Esophagus squamous epithelium (tissue), 5 donors: ENCODE measurements at regions not wholly inside any gene's neighbourhood (a gene's known extent, or its start where the extent isn't known, plus 50 kb on each side); places are given as distances from the start of the nearest gene placed in this dataset.

Experiments
- DNase-seq: peaks from one replicate; lab custom pipeline; 2025; lab: John Stamatoyannopoulos, UW
- H3K27ac ChIP-seq, 4 donors: fragments of 200-600 bp; sonication (generic); one replicate each; pipeline ENCODE4 v1.5.1; 2016 to 2019; ENCODE audit warnings: mild to moderate bottlenecking in 1 of 4
- H3K27me3 ChIP-seq, 4 donors: fragments of 200-600 bp; sonication (generic); 1 replicate in 3 of 4; 2 replicates in 1 of 4; pipeline versions ENCODE4 v1.5.1 to v1.6.0; 2017 to 2021; ENCODE audit warnings: antibody characterized with exemption in 1 of 4
- H3K36me3 ChIP-seq, 3 donors: fragments of 200-600 bp; sonication (generic); one replicate each; pipeline ENCODE4 v1.5.1; 2016 to 2019
- H3K4me1 ChIP-seq, 3 donors: fragments of 200-600 bp; sonication (generic); one replicate each; pipeline ENCODE4 v1.5.1; 2017 to 2019
- H3K4me3 ChIP-seq, 4 donors: fragments of 200-600 bp; sonication (generic); 1 replicate in 3 of 4; 2 replicates in 1 of 4; pipeline ENCODE4 v1.5.1; 2016 to 2019; ENCODE audit warnings: mild to moderate bottlenecking in 2 of 4, moderate library complexity in 1 of 4
- H3K9me3 ChIP-seq, 3 donors: fragments of 200-600 bp; sonication (generic); one replicate each; pipeline ENCODE4 v1.5.1; 2016 to 2019
- POLR2A ChIP-seq, 4 donors: fragments of 450-650 bp; IDR thresholded peaks; one replicate each; pipeline ENCODE4 v1.6.1; 2017; ENCODE audit warnings: antibody characterized with exemption in 4 of 4, mild to moderate bottlenecking in 4 of 4, moderate library complexity in 3 of 4
- WGBS, 2 donors: methylation state at CpG; one replicate each; pipeline ENCODE4 v1.1.5; 2018; 5-methylcytosine and 5-hydroxymethylcytosine counted together
- intact Hi-C: fragments of 100-400 bp; cut with DNase I; formaldehyde crosslinking; loops from one replicate; pipeline ENCODE4 v1.15.0; 2022
- TF ChIP-seq, protein P1 (sequence below), 6 experiments: fragments of 450-650 bp in 4 of 6; fragments of 200-600 bp in 2 of 6; sonication (generic) in 2 of 6; IDR thresholded peaks; one replicate each; pipeline ENCODE4 v1.5.1; 2016 to 2019; ENCODE audit warnings: antibody characterized with exemption in 6 of 6, mild to moderate bottlenecking in 4 of 6, moderate library complexity in 4 of 6
- donor health status: DM: yes; HTN: yes; CAD: no.

DNA sequence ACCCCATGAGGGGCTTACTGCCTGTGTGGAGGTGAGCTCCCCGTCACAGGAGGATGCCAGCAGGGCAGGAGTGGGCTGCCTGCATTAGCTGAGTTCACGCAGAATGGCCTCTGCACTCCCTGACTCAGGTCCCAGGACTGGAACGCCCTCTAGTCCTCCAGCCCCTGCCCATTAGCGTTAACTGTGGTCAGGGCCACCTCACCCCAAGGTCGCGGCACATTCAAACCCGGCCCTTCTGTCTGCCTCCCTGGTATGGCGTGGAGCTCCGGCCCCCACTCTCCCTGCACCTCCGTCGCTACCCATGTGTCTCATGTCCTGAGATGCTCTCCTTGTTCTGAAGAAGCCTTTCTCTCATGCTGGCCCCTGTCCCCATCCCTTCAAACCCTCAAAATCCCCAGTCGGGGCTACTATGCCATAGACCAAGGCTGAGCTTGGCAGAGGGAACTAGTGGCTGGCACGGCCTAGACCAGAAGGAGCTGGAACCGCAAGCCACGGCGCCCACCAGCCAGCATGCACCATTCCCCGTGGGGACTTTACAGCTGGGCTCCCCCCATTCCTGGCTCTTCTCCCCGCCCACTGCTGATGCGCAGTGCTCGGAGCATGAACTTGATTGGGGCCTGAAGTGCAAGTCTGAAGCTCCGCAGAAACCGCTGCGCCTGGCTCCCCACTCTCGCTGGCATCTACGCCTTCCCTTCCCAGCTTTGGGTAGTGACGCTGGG lies 79.5 kb upstream of the RTL6 start:
- Histone ChIP-seq H3K9me3 (no peaks in the 10 kb centered on the region), H3K4me3 (no peak overlapping the region), H3K36me3 (no peaks in the 10 kb centered on the region), H3K27ac (no peak overlapping the region), H3K27me3 (peaks cover 0 to 68% (median 0%) of the 10 kb centered on the region in 4 donors), H3K4me1 (peaks cover 9 to 28% (median 19%) of the 10 kb centered on the region in 3 donors)
- WGBS, 2 donors: 95% methylated on average over 7 to 22 of the region's 26 CpGs
- no peak for TF ChIP-seq POLR2A (IDR thresholded peaks at IDR 0.05)
- TF ChIP-seq, protein P1, sequence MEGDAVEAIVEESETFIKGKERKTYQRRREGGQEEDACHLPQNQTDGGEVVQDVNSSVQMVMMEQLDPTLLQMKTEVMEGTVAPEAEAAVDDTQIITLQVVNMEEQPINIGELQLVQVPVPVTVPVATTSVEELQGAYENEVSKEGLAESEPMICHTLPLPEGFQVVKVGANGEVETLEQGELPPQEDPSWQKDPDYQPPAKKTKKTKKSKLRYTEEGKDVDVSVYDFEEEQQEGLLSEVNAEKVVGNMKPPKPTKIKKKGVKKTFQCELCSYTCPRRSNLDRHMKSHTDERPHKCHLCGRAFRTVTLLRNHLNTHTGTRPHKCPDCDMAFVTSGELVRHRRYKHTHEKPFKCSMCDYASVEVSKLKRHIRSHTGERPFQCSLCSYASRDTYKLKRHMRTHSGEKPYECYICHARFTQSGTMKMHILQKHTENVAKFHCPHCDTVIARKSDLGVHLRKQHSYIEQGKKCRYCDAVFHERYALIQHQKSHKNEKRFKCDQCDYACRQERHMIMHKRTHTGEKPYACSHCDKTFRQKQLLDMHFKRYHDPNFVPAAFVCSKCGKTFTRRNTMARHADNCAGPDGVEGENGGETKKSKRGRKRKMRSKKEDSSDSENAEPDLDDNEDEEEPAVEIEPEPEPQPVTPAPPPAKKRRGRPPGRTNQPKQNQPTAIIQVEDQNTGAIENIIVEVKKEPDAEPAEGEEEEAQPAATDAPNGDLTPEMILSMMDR (IDR thresholded peaks at IDR 0.05): no peak
- DNase-seq: no peak
- intact Hi-C loops: no loop called here

GRCh38 chr22:44576311-44577260 lies 78.6 kb upstream of the RTL6 start:
- WGBS, 2 donors: 72 to 75% methylated on average over 9 to 11 of the region's 15 CpGs
- intact Hi-C loops: no loop called here
- TF ChIP-seq POLR2A (IDR thresholded peaks at IDR 0.05): no peak
- TF ChIP-seq, protein P1 (IDR thresholded peaks at IDR 0.05): no peak
- Histone ChIP-seq H3K4me1 (peaks cover 9 to 30% (median 19%) of the 10 kb centered on the region in 3 donors), H3K27me3 (peaks cover 0 to 60% (median 0%) of the 10 kb centered on the region in 4 donors), H3K9me3 (no peaks in the 10 kb centered on the region), H3K4me3 (no peak overlapping the region), H3K36me3 (no peaks in the 10 kb centered on the region), H3K27ac (no peak overlapping the region)
- no peak for DNase-seq

GRCh38 chr22:44575381-44576268 lies 77.6 kb upstream of the RTL6 start:
- WGBS, 2 donors: 36 to 46% methylated on average over 5 to 7 of the region's 7 CpGs
- no peaks in the 10 kb centered on the region for H3K9me3 ChIP-seq
- H3K4me3 ChIP-seq: no peak overlapping the region
- H3K27ac ChIP-seq: no peak overlapping the region
- no peaks in the 10 kb centered on the region for H3K36me3 ChIP-seq
- no peak for TF ChIP-seq POLR2A (IDR thresholded peaks at IDR 0.05)
- TF ChIP-seq, protein P1 (IDR thresholded peaks at IDR 0.05): no peak
- peaks cover 9 to 30% (median 19%) of the 10 kb centered on the region in 3 donors for H3K4me1 ChIP-seq
- intact Hi-C loops: no loop called here
- no peak for DNase-seq
- peaks cover 0 to 57% (median 0%) of the 10 kb centered on the region in 4 donors for H3K27me3 ChIP-seq

DNA sequence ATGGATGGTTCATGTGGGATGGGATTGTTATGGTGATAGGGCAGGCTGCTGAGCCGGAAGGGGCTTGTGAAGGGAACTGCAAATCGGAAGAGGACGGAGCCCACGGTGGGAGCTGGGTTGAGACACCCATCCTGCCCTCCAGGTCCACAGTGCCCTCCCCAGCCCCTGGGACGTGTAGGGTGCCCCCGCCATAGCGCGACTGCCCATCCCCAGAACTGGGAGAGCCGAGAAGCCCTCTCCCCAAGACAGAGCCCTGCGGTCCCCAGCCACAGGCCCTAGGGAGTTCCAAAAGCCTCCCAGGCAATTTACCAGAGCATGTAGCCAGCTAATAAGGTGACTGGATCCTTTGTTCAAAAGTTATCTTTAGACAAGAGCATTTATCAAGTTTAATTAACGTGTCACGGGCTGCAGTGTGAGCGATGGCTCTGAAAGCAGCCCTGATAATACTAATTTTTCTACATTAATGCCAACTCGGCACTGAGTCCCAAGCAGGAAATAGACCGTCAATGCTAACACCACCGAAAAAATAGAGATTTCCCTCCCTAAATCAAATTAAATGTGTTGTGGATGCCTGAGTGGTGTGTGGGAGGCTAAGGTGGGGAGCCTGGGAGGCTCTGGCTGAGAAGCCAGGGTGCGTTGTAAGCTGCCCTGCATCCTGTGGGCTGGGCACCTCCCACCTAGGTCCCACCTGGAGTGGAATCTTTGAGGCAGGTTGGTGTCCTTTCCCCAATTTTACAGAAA lies 76.8 kb upstream of the RTL6 start:
- Histone ChIP-seq H3K27ac (peak overlapping the region in 1 of 4 donors; percentile 33), H3K4me1 (peaks cover 9 to 30% (median 19%) of the 10 kb centered on the region in 3 donors), H3K9me3 (no peaks in the 10 kb centered on the region), H3K27me3 (peaks cover 0 to 50% (median 0%) of the 10 kb centered on the region in 4 donors), H3K36me3 (no peaks in the 10 kb centered on the region), H3K4me3 (no peak overlapping the region)
- TF ChIP-seq, protein P1 (IDR thresholded peaks at IDR 0.05): no peak
- no peak for TF ChIP-seq POLR2A (IDR thresholded peaks at IDR 0.05)
- WGBS, 2 donors: 22 to 50% methylated on average over 11 to 16 of the region's 17 CpGs
- DNase-seq: no peak
- intact Hi-C loops: no loop called here
